Memory B cell (primary cell): ENCODE measurements at regions not wholly inside any gene's neighbourhood (a gene's known extent, or its start where the extent isn't known, plus 50 kb on each side); places are given as distances from the start of the nearest gene placed in this dataset.

Experiments
- ATAC-seq: fragments of 150-1000 bp; cut with Tn5 transposase; 2 replicates; pipeline ENCODE4 v1.10.0; 2021; ENCODE audit warnings: low read depth, mild to moderate bottlenecking, moderate library complexity
- DNase-seq, 2 donors: peaks; one replicate each; pipeline ENCODE4 v3.0.0; 2022; ENCODE audit warnings: low spot score in 2 of 2
- H3K27ac Mint-ChIP-seq: one replicate; pipeline ENCODE4 v1.8.0; 2022; ENCODE audit warnings: mild to moderate bottlenecking, moderate library complexity, mixed read lengths
- H3K27me3 Mint-ChIP-seq: one replicate; pipeline ENCODE4 v1.8.0; 2022; ENCODE audit warnings: mixed read lengths
- H3K36me3 Mint-ChIP-seq: one replicate; pipeline ENCODE4 v1.8.0; 2022; ENCODE audit warnings: mild to moderate bottlenecking, mixed read lengths
- H3K4me1 Mint-ChIP-seq: one replicate; pipeline ENCODE4 v1.8.0; 2022; ENCODE audit warnings: mixed read lengths
- H3K4me3 Mint-ChIP-seq: one replicate; pipeline ENCODE4 v1.8.0; 2022; ENCODE audit warnings: mild to moderate bottlenecking, moderate library complexity, mixed read lengths
- H3K9me3 Mint-ChIP-seq: one replicate; pipeline ENCODE4 v1.8.0; 2022; ENCODE audit warnings: mixed read lengths

GRCh38 chr20:50266293-50267040, 75.8 kb downstream of the CEBPB start:
- H3K9me3 Mint-ChIP-seq = no peaks in the 10 kb centered on the region
- peaks cover 4% of the 10 kb centered on the region for H3K4me1 Mint-ChIP-seq
- H3K27ac Mint-ChIP-seq = no peak overlapping the region
- ATAC-seq (no peak), DNase-seq (no peak)
- no peaks in the 10 kb centered on the region for H3K36me3 Mint-ChIP-seq
- H3K27me3 Mint-ChIP-seq = peaks cover 16% of the 10 kb centered on the region
- H3K4me3 Mint-ChIP-seq = no peak overlapping the region

- no peaks in the 10 kb centered on the region for H3K9me3 Mint-ChIP-seq
- H3K4me1 Mint-ChIP-seq = peaks cover 5% of the 10 kb centered on the region
- ATAC-seq (no peak), DNase-seq (no peak)
- H3K27ac Mint-ChIP-seq = no peak overlapping the region
- H3K4me3 Mint-ChIP-seq = no peak overlapping the region
- H3K36me3 Mint-ChIP-seq = no peaks in the 10 kb centered on the region
- H3K27me3 Mint-ChIP-seq = peaks cover 16% of the 10 kb centered on the region
Observed at GRCh38 chr20:50267041-50267865, 76.6 kb downstream of the CEBPB start.

GRCh38 chr20:50267866-50268219, 77.2 kb downstream of the CEBPB start:
- no peak overlapping the region for H3K4me3 Mint-ChIP-seq
- DNase-seq = no peak
- H3K9me3 Mint-ChIP-seq = no peaks in the 10 kb centered on the region
- no peak overlapping the region for H3K27ac Mint-ChIP-seq
- ATAC-seq = no peak
- H3K36me3 Mint-ChIP-seq = no peaks in the 10 kb centered on the region
- peaks cover 5% of the 10 kb centered on the region for H3K4me1 Mint-ChIP-seq
- H3K27me3 Mint-ChIP-seq = peaks cover 18% of the 10 kb centered on the region

- H3K27me3 Mint-ChIP-seq = peaks cover 22% of the 10 kb centered on the region
Observed at GRCh38 chr20:50269091-50270033, 78.7 kb downstream of the CEBPB start.

GRCh38 chr20:50270034-50270395, 79.4 kb downstream of the CEBPB start:
- H3K36me3 Mint-ChIP-seq = no peaks in the 10 kb centered on the region
- H3K4me3 Mint-ChIP-seq = no peak overlapping the region
- DNase-seq = no peak
- peaks cover 22% of the 10 kb centered on the region for H3K27me3 Mint-ChIP-seq
- H3K9me3 Mint-ChIP-seq = no peaks in the 10 kb centered on the region
- peaks cover 5% of the 10 kb centered on the region for H3K4me1 Mint-ChIP-seq
- no peak for ATAC-seq
- H3K27ac Mint-ChIP-seq = no peak overlapping the region

More at GRCh38 chr20:50269091-50270033, 78.7 kb downstream of the CEBPB start:
- H3K27ac Mint-ChIP-seq = no peak overlapping the region
- no peaks in the 10 kb centered on the region for H3K36me3 Mint-ChIP-seq
- H3K4me1 Mint-ChIP-seq = peaks cover 5% of the 10 kb centered on the region
- H3K9me3 Mint-ChIP-seq = no peaks in the 10 kb centered on the region
- DNase-seq = no peak
- ATAC-seq = no peak
- H3K4me3 Mint-ChIP-seq = no peak overlapping the region

- H3K27ac Mint-ChIP-seq = no peak overlapping the region
- no peaks in the 10 kb centered on the region for H3K9me3 Mint-ChIP-seq
- ATAC-seq = no peak
- no peak overlapping the region for H3K4me3 Mint-ChIP-seq
- no peak for DNase-seq
- peaks cover 5% of the 10 kb centered on the region for H3K4me1 Mint-ChIP-seq
- no peaks in the 10 kb centered on the region for H3K36me3 Mint-ChIP-seq
- peaks cover 22% of the 10 kb centered on the region for H3K27me3 Mint-ChIP-seq
Observed at GRCh38 chr20:50270569-50270968, 79.9 kb downstream of the CEBPB start.

- Mint-ChIP-seq H3K27me3 (peaks cover 22% of the 10 kb centered on the region), H3K9me3 (no peaks in the 10 kb centered on the region), H3K4me1 (peaks cover 5% of the 10 kb centered on the region), H3K36me3 (no peaks in the 10 kb centered on the region), H3K27ac (no peak overlapping the region), H3K4me3 (no peak overlapping the region)
- ATAC-seq (no peak), DNase-seq (no peak)
Observed at GRCh38 chr20:50271176-50271575, 80.5 kb downstream of the CEBPB start.

GRCh38 chr20:50271612-50272011, 81.0 kb downstream of the CEBPB start:
- no peak overlapping the region for H3K4me3 Mint-ChIP-seq
- H3K27ac Mint-ChIP-seq = no peak overlapping the region
- DNase-seq (no peak), ATAC-seq (no peak)
- H3K27me3 Mint-ChIP-seq = peaks cover 22% of the 10 kb centered on the region
- H3K4me1 Mint-ChIP-seq = peaks cover 5% of the 10 kb centered on the region
- no peaks in the 10 kb centered on the region for H3K9me3 Mint-ChIP-seq
- no peaks in the 10 kb centered on the region for H3K36me3 Mint-ChIP-seq

GRCh38 chr20:50272030-50272723, 81.5 kb downstream of the CEBPB start:
- H3K27me3 Mint-ChIP-seq = peaks cover 25% of the 10 kb centered on the region
- H3K4me3 Mint-ChIP-seq = no peak overlapping the region
- no peak for DNase-seq
- H3K36me3 Mint-ChIP-seq = no peaks in the 10 kb centered on the region
- H3K9me3 Mint-ChIP-seq = no peaks in the 10 kb centered on the region
- ATAC-seq = no peak
- no peak overlapping the region for H3K27ac Mint-ChIP-seq
- H3K4me1 Mint-ChIP-seq = peaks cover 5% of the 10 kb centered on the region

GRCh38 chr20:50272724-50273446, 82.3 kb downstream of the CEBPB start:
- H3K4me1 Mint-ChIP-seq = peaks cover 5% of the 10 kb centered on the region
- H3K4me3 Mint-ChIP-seq = no peak overlapping the region
- H3K27me3 Mint-ChIP-seq = peaks cover 26% of the 10 kb centered on the region
- H3K36me3 Mint-ChIP-seq = no peaks in the 10 kb centered on the region
- H3K9me3 Mint-ChIP-seq = no peaks in the 10 kb centered on the region
- H3K27ac Mint-ChIP-seq = no peak overlapping the region
- ATAC-seq = no peak
- no peak for DNase-seq

GRCh38 chr20:50273601-50274491, 83.2 kb downstream of the CEBPB start:
- no peak for ATAC-seq
- no peak for DNase-seq
- Mint-ChIP-seq H3K27ac (no peak overlapping the region), H3K4me3 (no peak overlapping the region), H3K9me3 (no peaks in the 10 kb centered on the region), H3K36me3 (no peaks in the 10 kb centered on the region), H3K4me1 (peaks cover 5% of the 10 kb centered on the region), H3K27me3 (peaks cover 28% of the 10 kb centered on the region)
